ENCODE measurements at regions not wholly inside any gene's neighbourhood (a gene's known extent, or its start where the extent isn't known, plus 50 kb on each side); places are given as distances from the start of the nearest gene placed in this dataset.
"Not testable (repeated sequence)": the region's sequence is repeated elsewhere in the genome, so short reads cannot be mapped to it uniquely, and the experiment has no call there.

- no peak for TF ChIP-seq CTCF (IDR thresholded peaks at IDR 0.05; ENCODE audit: control extremely low read depth, extremely low read depth, low read depth, missing control alignments)
- no peak for DNase-seq (ENCODE audit: extremely low spot score)
- POLR2A ChIA-PET = no interaction called here
- CTCF ChIA-PET = interaction anchor here (0.8 kb wide), 1 partner anchor 150 kb away, joined by 3 read pairs; no protein-coding TSS in a partner anchor
These were observed 694.5 kb upstream of the ZNF608 start for GRCh38 chr5:125440905-125441304.

DNA sequence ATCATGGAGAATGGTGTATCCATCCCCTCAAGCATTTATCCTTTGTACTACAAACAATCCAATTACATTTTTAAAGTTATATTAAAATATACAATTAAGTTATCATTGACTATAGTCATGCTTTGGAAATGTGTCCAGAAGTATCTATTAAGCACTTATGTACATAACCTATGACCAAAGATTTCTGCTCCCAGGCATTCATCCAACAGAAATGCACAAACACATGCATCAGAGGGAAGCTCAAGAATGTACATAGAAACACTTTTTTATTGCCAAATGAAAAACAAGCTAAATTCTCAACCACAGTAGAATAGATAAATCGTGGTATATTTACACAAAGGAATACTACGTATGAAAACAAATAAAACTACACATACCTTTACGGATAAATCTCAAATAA lies 700.5 kb upstream of the ZNF608 start:
- no peak for DNase-seq (ENCODE audit: extremely low spot score)
- no peak for TF ChIP-seq CTCF (IDR thresholded peaks at IDR 0.05; ENCODE audit: control extremely low read depth, extremely low read depth, low read depth, missing control alignments)
- ChIA-PET POLR2A (no interaction called here), CTCF (no interaction called here)

GRCh38 chr5:125450771-125451170 lies 704.3 kb upstream of the ZNF608 start:
- no peak for TF ChIP-seq CTCF (IDR thresholded peaks at IDR 0.05; ENCODE audit: control extremely low read depth, extremely low read depth, low read depth, missing control alignments)
- ChIA-PET POLR2A (no interaction called here), CTCF (interaction anchor here (1.3 kb wide), 1 partner anchor 41 kb away, joined by 3 read pairs; no protein-coding TSS in a partner anchor)
- no peak for DNase-seq (ENCODE audit: extremely low spot score)

DNA sequence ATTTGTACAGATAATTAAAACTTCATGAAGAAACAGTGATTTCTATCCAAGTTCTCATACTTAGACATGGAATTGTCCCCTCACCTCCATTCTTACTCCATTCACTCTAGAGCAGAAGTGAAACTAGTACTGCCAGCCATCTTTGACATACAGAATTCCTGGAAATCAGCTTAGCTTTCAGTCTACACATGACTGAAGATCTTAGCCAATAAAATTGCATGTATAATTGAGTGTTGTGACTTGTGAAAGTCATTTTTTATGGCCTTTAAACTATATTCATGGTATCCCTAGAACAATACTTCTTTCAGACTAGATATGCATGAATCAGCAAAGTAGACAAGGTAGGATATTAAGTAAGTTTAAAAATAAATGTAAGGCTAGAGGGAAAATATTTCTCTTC lies 705.2 kb upstream of the ZNF608 start:
- no peak for TF ChIP-seq CTCF (IDR thresholded peaks at IDR 0.05; ENCODE audit: control extremely low read depth, extremely low read depth, low read depth, missing control alignments)
- DNase-seq (ENCODE audit: extremely low spot score) = no peak
- ChIA-PET POLR2A (no interaction called here), CTCF (interaction anchor here (1.3 kb wide), 1 partner anchor 42 kb away, joined by 3 read pairs; no protein-coding TSS in a partner anchor)

- TF ChIP-seq CTCF (IDR thresholded peaks at IDR 0.05; ENCODE audit: control extremely low read depth, extremely low read depth, low read depth, missing control alignments) = no peak
- ChIA-PET CTCF (no interaction called here), POLR2A (no interaction called here)
- DNase-seq (ENCODE audit: extremely low spot score) = no peak
These were observed 706.6 kb upstream of the ZNF608 start for GRCh38 chr5:125452991-125453390.

DNA sequence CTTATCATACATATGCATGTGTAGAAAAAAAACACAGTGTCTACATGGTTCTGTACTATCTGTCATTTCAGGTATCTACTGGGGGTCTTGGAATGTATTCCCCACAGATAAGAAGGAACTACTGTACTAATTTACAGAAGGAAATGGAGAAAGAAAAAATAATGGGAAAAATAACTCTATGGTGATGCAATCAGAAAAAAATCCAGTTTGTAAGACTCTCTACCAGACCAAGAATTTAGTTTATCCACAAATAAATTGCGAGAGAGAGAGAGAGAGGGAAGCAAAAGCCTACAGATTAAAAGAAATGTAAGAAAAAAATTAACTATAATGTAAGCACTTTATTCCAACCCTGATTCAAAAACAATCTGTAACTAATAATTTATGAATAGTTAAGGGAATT lies 708.6 kb upstream of the ZNF608 start:
- DNase-seq (ENCODE audit: extremely low spot score) = no peak
- ChIA-PET POLR2A (no interaction called here), CTCF (no interaction called here)
- no peak for TF ChIP-seq CTCF (IDR thresholded peaks at IDR 0.05; ENCODE audit: control extremely low read depth, extremely low read depth, low read depth, missing control alignments)

- POLR2A ChIA-PET; DNase-seq (ENCODE audit: extremely low spot score); CTCF ChIA-PET: not testable (repeated sequence)
These were observed 709.6 kb upstream of the ZNF608 start for GRCh38 chr5:125456005-125456404.

Measured in GM10248 (cell line).